NCI-H2196 treated with DMSO at 0.1 percent for 48 hours (cell line): ENCODE measurements at regions not wholly inside any gene's neighbourhood (a gene's known extent, or its start where the extent isn't known, plus 50 kb on each side); places are given as distances from the start of the nearest gene placed in this dataset.
"Not testable (repeated sequence)": the region's sequence is repeated elsewhere in the genome, so short reads cannot be mapped to it uniquely, and the experiment has no call there.

Source experiments
- DNase-seq: peaks from one replicate; lab custom pipeline; 2025; ENCODE audit not compliant: unreplicated experiment; lab: John Stamatoyannopoulos, UW

DNA sequence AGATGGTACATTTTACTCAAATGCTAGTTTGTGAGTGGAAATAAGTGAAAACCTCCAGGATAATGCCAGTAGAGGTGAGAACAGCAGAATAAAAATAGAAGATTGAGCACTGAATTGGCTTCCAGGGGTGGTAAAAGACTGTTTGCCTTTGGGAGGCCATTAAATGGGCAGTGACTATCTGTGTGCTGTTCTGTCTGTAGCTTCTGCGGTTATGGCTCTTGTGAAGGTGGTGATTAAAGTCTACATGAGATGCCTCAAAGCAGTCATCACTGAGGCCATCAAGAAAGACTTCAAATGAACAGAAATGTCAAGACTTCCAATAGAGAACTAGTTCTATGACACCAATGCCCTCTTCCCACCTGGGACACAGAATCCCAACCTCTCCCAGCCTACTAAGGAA lies 108.8 kb downstream of the EFHB start:
- no peak for DNase-seq

DNA sequence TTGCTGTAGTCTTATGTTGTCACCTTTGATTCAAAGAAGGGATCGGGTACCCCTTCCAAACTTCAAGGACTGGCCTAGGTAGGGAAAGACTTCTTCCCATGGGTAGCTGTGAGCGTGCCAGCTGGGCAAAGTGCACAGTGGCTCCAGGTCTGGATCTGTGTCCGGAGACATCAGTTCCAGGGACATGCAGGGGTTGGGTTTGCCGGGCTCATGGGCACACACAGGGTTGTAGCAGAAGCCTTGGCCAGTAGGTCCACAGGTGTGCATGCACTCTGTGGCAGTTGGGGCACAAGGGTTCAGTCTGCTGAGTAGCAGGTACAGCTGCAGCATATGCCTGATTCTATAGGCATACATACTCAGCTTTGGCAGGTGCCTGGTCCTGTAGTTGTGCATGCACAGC lies 111.2 kb downstream of the EFHB start:
- DNase-seq: no peak

DNA sequence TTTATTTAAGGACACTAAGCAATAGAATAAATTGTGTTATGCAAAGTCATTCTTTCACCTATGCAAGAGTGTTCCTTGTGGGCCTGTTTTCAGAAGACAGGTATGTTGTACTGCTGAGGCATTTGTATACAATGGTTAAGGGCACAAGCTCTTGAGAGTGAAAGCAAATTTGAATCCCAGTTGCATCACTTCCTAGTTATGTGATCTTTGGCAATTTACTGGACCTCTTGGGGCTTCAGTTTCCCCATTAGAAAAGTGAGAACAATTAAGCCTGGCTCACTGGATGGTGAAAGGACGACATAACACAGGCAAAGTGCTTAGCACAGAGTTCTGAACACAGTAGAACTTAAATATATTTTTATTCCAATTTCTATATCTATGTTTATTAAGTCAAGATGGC lies 117.4 kb downstream of the EFHB start:
- DNase-seq: no peak

DNA sequence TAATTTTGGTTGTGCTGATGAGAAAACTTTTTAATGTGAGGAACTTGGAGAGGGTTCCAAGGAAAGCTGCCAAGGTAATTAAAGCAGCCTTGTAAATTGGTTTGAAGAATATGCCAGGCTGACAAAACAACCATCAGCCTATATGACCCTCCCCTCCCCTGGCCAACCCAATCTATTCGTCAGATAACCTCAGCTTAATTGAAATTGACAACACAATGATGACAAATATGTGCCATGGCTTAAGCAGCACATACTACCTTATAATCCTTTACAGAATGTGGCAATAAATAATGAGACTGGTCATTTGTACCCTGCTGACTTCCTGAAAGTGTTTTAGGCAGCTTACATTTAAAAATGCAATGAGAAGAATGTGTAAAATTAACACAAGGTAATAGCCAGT lies 118.2 kb downstream of the EFHB start:
- no peak for DNase-seq

DNA sequence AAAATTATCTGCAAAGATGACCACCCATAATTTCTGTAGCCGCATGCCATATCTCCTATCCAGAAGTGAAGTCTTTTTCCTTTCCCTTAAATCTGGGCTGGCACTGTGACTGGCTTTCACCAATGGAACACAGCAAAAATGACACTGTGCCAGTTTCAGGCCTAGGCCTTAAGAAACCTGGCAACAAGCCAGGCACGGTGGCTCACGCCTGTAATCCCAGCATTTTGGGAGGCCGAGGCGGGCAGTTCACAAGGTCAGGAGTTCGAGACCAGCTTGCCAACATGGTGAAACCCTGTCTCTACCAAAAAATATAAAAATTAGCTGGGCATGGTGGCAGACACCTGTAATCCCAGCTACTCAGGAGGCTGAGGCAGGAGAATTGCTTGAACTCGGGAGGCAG lies 120.3 kb downstream of the EFHB start:
- DNase-seq: not testable (repeated sequence)

DNA sequence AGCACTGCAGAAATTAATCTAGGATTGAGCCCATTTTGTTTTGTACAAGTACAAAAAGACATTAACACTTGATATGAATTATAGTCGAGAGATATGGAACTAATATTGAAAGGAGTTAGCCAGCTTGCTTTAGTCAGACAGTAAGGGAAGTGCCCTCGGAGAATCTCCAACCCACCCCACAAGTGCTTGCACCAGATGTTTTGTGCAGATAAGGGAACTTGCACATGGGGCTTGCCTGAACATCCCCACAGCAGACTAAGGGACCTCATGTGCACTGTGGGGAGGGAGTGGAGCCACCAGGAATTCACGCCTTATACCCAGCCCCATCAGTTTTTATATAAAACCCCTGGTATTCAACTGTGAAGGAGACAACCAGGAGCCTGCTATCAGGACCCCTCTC lies 122.3 kb downstream of the EFHB start:
- DNase-seq: no peak

DNA sequence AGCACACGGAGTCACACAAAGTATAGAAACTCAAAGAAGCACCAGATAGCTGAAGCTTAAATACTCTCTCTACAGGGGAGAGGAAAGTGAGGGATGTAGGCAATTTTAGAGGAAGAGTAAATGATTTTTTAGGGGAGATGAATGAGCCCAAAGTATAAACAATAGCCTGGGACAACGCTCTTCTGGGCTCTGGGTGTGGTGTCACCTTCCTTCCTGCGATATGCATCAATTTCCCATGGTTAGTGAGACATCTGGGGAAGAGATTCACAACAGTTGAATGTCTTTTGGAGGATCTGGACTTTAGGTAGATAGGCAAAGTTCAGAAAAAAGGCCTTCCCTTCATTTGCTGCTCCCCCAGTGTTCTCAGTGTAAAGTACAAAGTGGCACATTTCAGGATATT lies 125.2 kb downstream of the EFHB start:
- no peak for DNase-seq

DNA sequence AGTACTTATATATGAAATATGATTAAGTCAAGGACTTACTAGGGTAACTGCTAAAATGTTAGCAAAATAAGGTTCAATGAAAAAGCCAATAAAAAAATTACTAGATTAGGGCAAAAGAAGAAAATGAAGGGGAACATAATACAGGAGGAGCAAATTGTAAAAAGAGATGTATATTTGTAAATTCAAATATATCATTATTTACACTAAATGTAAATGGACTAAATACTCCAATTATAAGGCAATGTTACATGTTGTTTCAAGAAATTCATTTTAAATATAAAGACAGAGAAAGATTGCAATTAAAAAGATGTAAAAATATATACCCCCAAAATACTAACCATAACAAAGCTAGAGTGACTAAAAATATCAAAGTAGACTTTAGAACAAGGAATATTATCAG lies 134.1 kb downstream of the EFHB start:
- DNase-seq: no peak

DNA sequence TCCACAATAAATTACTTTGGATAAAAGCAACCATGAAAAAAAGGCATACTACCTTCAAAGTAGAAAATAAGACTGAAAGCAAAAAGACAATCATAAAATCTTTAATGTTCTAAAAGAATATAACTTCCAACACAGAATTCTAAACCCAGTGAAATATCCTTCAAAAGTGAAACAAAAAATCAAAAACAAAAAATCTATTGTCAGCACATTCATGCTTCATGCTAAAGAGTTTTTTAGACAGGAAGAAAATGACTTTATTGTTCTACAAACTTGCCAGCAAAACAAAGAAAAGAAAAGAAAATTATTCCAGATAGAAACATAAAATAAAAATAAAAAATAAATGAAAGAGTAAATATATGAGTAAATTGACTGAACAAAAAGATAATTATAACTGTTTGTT lies 134.9 kb downstream of the EFHB start:
- DNase-seq: no peak

DNA sequence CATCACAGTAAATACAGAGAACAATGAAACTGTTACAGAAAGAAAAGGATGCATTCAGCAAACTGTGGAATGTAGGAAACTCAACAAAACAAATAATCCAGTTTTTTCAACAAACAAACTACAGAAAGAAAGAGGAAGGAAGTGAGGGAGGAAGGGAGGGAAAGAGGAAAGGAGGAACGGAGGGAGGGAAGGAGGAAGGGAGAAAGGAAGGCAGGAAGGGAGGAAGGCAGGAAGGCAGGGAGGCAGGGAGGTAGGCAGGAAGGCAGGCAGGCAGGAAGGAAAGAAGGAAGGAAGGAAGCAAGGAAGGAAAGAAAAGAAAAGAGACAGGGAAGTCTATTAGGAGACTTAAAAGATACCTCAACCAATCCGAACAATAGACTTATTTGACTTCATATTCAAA lies 135.7 kb downstream of the EFHB start:
- DNase-seq: no peak

DNA sequence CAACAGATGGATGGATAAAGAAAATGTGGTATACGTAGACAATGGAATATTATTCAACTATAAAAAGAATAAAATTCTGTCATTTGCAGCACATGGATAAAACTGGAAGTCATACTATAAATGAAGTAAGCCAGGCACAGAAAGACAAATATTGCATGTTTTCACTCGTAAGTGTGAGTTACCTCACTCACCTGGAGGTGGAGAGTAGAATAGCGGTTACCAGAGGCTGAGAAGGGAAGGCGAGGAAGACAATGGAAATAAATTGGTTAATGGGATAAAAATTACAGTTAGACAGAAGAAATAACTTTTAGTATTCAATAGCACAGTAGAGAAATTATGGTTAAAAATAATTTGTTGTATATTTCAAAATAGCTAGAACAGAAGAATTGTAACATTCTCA lies 141.6 kb downstream of the EFHB start:
- DNase-seq: no peak

DNA sequence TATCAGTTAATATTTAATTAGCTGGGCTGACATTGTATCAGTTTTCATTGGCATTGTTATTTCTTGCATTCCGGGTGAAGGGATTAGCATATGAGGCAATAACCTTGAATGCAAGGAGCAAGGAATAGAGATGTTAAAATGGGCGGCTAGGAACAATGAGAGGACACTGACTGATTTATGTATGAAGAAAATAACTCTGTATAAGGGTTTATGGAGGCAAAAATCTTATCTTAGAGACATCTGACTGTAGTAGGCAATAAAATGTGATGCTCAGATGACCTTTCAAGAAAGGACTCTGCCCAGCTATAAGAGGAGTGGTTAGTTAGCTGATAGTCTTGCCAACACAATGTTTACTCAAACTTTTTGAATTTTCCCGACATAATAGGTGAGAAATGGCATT lies 158.3 kb downstream of the EFHB start:
- DNase-seq: no peak

DNA sequence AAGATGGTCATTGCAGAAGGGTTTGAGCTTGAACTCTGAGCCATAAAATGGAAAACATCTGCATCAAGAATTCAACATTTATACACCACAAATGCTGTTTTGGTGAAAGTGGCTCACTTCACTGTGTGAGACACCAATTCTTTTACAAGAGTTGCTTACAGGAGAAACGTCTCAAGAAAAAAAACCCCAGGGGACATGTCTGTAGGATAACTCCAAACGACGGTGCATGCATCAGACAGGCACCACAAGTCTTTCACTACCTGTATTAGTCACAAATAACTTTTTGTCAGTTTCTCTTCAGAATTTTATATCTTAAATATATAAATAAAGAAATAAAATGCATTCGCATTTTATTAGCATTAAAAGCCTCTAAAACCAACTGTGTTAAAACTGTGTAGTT lies 164.3 kb downstream of the EFHB start:
- no peak for DNase-seq

DNA sequence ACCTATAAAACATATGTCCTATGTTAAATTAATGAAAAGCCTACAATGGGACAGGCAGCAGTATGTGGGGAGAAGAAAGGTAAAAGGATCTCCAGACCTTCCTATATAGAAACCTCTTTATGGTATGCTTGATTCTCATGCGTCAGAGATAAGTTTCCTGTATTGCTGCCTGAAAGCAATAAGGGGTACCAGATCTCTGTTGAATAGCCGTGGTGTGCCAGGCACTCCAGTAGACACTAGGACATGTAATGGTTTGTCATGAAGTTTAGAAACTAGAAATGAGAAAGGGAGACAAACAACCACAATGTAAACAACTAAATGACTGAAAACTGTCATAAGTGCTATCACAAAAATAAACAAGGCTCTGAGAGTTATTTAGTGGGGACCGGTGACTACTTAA lies 168.1 kb downstream of the EFHB start:
- no peak for DNase-seq

DNA sequence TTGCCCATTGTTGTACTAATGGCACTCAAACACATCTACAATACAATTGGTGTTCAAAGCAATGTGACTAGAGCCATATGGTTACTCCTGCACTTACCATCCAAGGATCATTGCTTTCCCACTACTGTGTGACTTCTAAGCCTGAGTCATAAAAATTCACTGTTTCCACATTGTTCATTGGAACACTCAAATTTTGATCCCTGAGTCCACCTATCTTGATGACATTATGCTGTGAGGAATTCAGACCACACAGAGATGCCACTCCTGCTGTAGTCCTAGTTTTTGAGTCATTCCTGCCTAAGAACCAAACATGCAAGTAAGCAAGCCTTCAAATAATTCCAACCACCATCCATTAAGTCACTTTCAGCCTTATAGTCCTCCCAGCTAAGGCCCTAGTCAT lies 176.2 kb downstream of the EFHB start:
- DNase-seq: no peak

DNA sequence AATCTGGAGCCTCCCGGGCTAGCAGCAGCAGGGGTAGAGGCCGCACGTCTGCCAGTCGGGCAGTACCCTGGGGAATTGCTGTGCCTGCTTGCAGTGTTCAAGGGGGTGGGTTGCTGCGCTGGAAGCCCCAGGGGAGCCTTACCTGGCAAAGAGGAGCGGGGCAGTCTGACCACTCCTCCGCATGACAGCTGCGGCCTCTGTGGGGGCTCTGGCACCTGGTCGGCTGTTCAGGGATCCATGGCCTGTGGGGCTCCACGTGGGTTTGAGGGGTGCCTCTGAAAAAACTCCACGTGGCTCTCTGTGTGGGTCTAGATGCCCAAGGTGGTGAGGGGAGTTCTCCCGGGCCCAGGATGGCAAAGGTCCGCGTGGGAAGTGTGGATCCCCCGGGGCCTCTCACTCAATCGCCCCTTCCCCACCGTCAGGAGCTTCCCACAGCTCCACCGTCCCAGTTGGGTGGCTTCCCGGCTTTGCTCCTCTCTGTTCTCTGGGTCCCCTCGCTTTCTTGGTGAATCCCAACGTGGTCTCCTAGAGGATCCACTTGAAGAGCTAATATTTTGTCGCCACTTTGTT lies 184.5 kb downstream of the EFHB start:
- no peak for DNase-seq

DNA sequence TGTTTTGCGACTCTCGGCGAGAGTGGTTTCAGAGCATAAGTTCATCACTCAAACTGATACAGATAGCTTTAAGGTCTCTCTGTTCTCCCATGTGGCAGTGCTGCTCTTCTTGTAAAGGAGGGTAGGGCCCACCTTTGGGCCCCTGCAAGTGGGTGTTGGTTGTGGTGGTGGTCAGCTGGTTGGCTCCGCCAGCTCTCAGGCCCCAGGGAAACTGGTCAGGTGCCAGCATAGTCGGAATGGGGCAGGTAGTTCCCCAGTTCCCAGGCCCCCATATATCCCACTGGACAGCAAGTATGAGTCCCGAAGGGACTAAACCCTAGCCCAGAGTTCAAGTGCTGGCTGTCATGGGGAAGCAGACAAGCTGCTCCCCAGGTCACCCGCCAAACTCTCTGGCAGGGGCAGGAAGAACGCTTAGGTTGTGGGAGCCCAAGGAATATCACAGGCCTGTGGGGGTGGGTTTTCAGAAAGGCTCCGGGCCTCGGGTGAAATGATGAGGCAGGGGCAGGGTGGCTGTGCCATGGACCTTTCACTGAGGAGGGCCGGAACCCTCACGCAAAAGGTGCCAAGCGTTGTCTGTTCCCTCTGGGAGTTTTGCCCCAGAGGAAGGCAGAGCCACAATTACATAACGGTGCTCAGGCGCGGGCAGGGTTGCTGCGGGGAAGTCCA lies 185.1 kb downstream of the EFHB start:
- DNase-seq: no peak

DNA sequence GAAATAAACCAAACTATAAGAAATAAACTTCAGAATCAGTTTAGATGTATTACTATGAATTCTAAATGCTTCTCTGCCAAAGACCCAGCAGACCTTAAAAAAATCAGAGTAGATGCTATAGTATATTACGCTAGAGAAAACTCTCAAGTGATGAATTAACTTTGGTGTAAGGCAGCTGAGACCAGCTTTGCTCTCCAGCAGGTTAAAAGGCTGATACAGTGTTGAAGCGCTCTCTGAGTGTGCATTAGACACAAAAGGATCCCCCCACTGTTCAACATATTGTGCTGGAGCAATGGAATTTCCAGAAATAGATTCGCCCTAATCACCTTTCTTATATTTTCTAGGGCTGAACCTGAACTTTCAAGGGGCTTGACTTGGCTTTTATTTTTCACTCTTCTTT lies 190.0 kb downstream of the EFHB start:
- DNase-seq: no peak

DNA sequence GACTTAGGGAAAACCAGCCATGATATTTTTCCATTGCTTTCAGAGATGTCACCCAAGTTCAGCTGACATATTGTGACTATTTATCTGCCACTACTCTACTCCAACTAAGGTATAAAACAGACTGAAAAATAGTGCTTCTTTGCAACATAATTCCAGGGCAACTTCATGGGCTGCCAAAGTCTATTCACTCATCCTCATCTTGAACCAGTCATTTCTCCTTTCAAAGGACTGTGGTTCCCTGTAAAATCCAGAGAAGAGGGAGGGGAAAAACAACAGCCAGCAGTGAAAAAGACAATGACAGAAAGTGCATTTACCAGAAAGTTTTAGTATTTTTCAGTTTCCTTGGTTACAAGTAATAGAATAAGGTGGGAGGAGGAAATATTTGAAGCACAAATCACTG lies 191.1 kb downstream of the EFHB start:
- no peak for DNase-seq

DNA sequence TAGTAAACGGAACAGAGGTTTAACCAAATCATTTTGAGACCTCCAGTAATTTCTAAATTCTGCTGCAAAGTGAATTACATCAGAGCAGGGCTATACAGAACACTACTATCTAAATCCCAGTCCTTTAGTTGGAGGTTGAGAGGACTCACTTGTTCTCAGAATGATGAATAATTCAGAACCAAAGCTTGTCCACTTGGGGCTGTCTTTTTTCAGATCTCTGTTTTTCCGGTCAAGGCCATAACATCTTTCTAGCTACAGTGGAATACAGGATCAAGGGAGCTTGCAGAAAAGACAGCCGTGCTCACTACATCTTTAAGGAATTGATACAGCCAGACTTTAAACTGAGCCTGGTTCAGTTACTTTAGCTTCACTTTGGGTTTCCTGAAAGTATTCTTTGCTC lies 194.5 kb downstream of the EFHB start:
- DNase-seq: no peak

DNA sequence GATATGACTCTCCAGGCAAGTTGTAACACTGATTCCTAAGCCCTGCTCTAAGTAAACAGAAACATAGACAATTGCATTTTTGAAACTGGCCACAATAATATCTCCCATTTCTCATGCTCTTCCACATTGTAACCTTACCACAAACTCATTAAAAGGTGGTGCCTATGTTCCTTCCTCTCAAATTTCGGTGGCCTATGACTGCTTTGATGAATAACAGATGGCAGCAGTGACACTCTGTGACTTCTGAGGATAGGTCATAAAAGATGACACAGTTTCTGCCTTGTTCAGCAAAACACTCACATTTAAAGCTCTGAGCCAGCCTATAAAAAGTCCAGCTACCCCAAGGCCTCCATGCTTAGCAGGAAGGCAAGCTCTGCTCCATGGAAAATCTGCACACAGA lies 195.2 kb downstream of the EFHB start:
- no peak for DNase-seq

DNA sequence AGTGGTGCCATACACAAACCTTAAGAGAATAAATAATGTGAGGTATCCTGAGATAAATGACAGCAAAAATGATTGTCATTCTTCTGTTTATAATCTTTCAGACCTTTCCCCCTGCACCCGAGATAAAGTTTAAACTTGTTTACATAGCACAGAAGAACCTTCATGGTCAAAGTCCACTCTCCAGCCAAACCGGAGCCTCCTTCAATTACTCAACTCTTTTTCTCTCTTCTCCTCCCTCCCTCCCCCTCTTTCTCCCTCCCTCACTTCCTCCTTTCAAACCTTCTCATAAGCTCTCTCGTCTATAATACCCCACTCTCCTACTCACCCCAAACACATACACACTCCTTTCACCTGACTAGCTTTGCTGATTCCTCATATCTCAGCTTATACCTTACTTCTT lies 198.9 kb downstream of the EFHB start:
- no peak for DNase-seq

DNA sequence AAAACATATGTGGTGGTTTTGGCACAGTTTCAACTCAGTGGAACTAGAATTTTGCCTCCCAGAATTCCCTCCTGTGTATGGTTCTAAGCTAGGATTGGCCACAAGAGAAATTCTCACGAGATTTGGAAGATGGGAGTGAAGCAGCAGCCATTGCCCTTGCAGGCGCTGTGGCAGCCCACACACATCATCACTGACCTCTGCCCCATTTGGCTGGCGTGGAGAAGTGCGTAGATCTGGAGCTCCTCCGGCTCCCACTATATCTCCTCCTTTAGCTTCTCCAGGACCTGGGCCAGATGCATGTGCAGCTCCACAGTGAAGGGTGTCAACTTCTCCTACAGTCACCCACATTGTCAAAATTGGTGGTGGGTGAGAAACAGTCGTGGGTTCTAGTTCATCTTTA lies 199.6 kb downstream of the EFHB start:
- no peak for DNase-seq
